ENCODE measurements at regions not wholly inside any gene's neighbourhood (a gene's known extent, or its start where the extent isn't known, plus 50 kb on each side); places are given as distances from the start of the nearest gene placed in this dataset.

GRCh38 chr4:100938698-100939097 lies 408.6 kb downstream of the PPP3CA start:
- no peak overlapping the region for H2AK5ac ChIP-seq (ENCODE audit: low read depth, low read length)
- no CpG with 5 or more reads among the region's 2 CpGs for WGBS, 2 experiments (ENCODE audit: extremely low coverage in 2 of 2, insufficient read length in 1 of 2)
- no peaks in the 10 kb centered on the region for H3K9me1 ChIP-seq (ENCODE audit: insufficient read depth, low read length)
- H3K56ac ChIP-seq (ENCODE audit: extremely low read depth, insufficient read depth, low read length), result no peak overlapping the region
- no peak overlapping the region for H3K18ac ChIP-seq (ENCODE audit: low read depth, low read length)
- CTCF ChIA-PET, result interaction anchor here (0.7 kb wide), 1 partner anchor 16 kb away, joined by 3 read pairs; no protein-coding TSS in a partner anchor
- dilution Hi-C loops (cut with HindIII; ENCODE audit: low sequenced_read_pairs, unreplicated experiment) (no loop called here), in situ Hi-C loops (cut with MboI; ENCODE audit: low sequenced_read_pairs) (no loop called here), intact Hi-C loops (cut with micrococcal nuclease) (no loop called here)
- POLR2A ChIA-PET (ENCODE audit: unreplicated experiment), result no interaction called here
- H2BK20ac ChIP-seq (ENCODE audit: low read depth, low read length), result no peak overlapping the region
- no peaks in the 10 kb centered on the region for H4K20me1 ChIP-seq (ENCODE audit: insufficient read depth, low read length)
- no peak overlapping the region for H2BK120ac ChIP-seq (ENCODE audit: low read depth, low read length)
- H4K5ac ChIP-seq (ENCODE audit: low read depth, low read length), result no peak overlapping the region
- H3K27ac ChIP-seq (ENCODE audit: insufficient read depth, low read length), result no peak overlapping the region
- no peak overlapping the region for H2AK9ac ChIP-seq (replicated peaks; ENCODE audit: low read depth, low read length, poor library complexity)
- H3K27me3 ChIP-seq (ENCODE audit: control insufficient read depth, insufficient read depth, low read length), result no peaks in the 10 kb centered on the region; the same call in 1 of the 2 replicates
- H2BK5ac ChIP-seq (ENCODE audit: low read depth, low read length, poor library complexity, severe bottlenecking), result no peak overlapping the region
- H3K4me2 ChIP-seq (ENCODE audit: low read depth, low read length), result no peak overlapping the region
- no peak overlapping the region for H4K91ac ChIP-seq (ENCODE audit: insufficient read depth, low read depth, low read length)
- H3K4me1 ChIP-seq (ENCODE audit: control insufficient read depth, insufficient read depth, low read length), result no peaks in the 10 kb centered on the region
- no peak overlapping the region for H3K4ac ChIP-seq (ENCODE audit: low read depth, low read length)
- TF ChIP-seq USF2 (IDR thresholded peaks at IDR 0.05; ENCODE audit: low read depth, low read length), result no peak
- H3K9ac ChIP-seq (ENCODE audit: low read depth, low read length), result no peak overlapping the region
- H2BK15ac ChIP-seq (ENCODE audit: low read depth, low read length), result no peak overlapping the region
- BruUV-seq (replicated peaks), result no TSS peak
- no peaks in the 10 kb centered on the region for H3K9me3 ChIP-seq (ENCODE audit: control insufficient read depth, insufficient read depth, low read length)
- no peak overlapping the region for H4K8ac ChIP-seq (ENCODE audit: low read depth in 2 of 2, low read length in 2 of 2)
- DNase-seq (no peak), ATAC-seq (ENCODE audit: low read depth) (no peak)
- H3K14ac ChIP-seq (replicated peaks; ENCODE audit: low read depth, low read length), result no peak overlapping the region
- no peaks in the 10 kb centered on the region for H3K36me3 ChIP-seq (ENCODE audit: control insufficient read depth, insufficient read depth, low read length)
- no peak overlapping the region for H2AFZ ChIP-seq (replicated peaks; ENCODE audit: low read length, poor library complexity)
- H3K4me3 ChIP-seq (ENCODE audit: insufficient read depth, low read depth, low read length), result no peak overlapping the region
- H3K79me1 ChIP-seq (ENCODE audit: low read depth in 1 of 2, low read length in 2 of 2), result no peaks in the 10 kb centered on the region
- H3K23ac ChIP-seq (ENCODE audit: low read depth, low read length), result no peak overlapping the region

Data from IMR-90 (cell line).